Ammon's horn (tissue), 1 donor: ENCODE measurements at regions not wholly inside any gene's neighbourhood (a gene's known extent, or its start where the extent isn't known, plus 50 kb on each side); places are given as distances from the start of the nearest gene placed in this dataset.
"Not testable (repeated sequence)": the region's sequence is repeated elsewhere in the genome, so short reads cannot be mapped to it uniquely, and the experiment has no call there.

ENCODE experiments used
- DNase-seq: peaks from one replicate; pipeline ENCODE4 v3.0.0-alpha.2; 2016; ENCODE audit warnings: low spot score

DNA sequence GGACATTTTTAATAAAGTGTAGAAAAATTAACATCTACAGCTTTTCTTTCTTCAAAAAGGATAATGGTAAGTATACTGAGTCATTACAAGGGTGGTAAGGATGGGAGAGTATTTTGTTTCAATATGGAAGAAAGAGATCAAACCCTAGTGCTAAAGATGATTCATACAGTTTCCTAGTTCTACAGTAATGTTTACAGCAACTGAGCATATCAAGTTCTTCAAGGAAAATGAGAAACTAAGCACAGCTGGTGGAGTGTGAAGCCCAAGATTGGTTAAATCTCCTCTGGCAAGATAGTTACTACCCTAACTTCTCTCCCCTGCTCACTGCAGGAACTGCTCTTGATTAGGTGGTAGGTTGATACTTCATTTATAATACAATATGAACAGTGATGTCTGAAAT, 467.5 kb downstream of the XIRP2 start:
- no peak for DNase-seq

DNA sequence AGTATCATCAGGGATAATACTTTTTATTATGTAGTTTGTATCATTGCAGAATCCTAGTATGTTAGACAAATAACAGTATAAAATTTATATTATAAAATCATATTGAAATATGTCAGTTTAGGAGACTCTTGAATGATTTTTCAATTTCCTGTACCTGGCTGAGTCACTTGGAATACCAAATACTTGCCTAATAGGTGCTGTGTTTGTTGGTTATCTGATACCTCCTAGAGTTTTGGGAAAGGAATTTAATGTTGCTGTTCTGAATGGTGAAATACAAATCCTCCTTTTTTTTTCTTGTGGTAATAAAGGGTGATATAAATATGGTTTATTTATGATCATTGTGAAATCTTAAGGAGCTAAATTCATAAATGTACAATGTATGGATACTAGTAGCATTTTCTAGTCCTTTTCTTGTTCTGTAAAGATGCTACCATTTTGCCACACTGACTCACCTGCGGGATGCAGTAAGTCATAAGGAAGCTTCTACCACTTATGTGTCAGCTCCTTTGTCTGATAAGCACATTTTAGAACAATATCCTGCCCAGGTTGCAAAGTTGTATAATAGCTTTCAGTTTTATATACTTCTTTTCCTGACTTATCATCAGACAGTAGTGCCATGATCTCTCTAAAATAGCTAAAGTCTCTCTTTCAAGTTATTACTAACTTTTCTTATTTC, 465.5 kb downstream of the XIRP2 start:
- no peak for DNase-seq

DNA sequence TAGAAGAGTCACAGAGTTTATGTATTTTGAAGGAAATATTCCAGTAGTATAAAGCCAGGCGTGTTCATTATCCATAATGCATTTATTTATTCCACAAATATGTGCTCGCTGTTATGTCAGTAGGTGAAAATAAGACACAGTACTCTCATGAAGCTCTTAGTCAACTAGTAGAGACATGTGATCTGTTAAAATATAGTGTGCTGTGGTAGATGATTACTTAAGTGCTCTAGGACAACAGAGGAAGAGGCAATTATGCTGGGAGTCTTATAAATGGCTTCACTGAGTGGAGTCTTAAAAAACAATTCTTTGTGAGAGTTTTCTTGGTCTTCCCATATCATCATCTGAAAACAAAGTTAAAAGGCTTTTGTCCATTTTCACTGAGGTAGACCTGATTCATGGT, 457.3 kb downstream of the XIRP2 start:
- no peak for DNase-seq

DNA sequence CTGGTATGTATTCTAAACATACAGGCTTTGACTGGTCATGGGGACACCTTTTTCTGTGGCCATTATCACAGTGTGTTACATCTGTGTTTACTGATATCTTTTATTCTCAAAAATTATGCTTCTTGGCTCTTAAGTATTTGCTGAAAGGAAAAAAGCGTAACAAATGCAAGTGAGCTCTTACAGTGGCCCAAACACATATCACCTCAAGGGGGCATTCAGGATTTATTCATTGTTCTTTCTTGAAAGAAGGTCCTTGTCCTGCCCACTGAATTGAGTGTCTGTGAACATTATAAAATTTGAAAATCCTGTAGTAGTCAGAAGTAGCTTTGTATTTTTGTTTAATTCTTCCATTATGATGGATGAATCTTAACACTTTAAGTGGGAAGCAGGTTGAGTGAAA, 454.5 kb downstream of the XIRP2 start:
- DNase-seq = no peak

DNA sequence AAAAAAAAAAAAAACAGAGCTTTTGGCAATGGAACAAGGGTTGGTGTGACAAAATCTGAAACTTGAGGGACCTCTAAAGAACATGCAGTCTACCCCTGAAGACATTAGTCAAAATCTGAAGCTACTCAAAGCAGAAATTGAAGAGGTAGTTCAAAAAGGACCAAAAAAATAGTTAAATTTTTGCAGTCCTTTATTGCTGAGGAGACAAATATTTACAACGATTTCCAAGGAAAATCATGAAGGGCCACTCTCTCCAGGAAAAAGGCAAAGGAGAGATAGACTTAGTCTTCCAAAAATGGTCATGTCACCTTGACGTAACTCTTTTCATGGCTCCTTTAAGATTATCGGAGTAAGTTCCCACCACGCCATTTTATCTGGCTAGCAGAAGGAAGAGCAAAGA, 452.0 kb downstream of the XIRP2 start:
- DNase-seq = no peak

DNA sequence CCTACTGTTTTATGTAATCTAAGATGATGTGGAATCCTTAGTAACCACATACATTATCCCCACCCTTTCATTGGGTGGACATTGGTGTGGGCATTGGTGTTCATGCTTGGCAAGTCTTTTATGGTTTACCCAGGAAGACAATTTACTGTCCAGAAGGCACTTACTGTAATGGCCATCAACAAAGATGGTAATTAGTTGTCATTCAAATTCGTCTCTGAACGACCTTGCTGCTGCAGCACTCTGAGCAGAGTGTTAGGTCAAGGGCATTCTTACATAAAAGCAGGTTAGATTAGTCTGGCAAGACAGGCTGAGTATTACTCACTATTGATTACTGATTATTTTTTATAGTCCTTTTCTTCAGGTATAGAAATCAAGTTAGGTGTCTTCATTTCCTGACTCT, 447.9 kb downstream of the XIRP2 start:
- DNase-seq = no peak

DNA sequence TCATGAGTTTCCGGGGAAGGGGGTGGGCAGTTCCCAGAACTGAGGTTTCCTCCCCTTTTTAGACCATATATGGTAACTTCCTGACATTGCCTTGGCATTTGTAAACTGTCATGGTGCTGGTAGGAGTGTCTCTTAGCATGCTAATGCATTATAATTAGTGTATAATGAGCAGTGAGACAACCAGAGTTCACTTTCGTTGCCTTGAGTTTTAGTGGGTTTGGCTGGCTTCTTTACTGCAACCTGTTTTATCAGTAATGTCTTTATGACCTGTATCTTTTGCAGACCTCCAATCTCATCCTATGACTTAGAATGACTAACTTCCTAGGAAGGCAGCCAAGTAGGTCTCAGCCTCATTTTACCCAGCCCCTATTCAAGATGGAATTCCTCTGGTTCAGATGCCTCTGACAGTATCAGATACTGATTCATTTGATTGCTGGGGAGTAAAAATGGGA, 447.3 kb downstream of the XIRP2 start:
- no peak for DNase-seq

DNA sequence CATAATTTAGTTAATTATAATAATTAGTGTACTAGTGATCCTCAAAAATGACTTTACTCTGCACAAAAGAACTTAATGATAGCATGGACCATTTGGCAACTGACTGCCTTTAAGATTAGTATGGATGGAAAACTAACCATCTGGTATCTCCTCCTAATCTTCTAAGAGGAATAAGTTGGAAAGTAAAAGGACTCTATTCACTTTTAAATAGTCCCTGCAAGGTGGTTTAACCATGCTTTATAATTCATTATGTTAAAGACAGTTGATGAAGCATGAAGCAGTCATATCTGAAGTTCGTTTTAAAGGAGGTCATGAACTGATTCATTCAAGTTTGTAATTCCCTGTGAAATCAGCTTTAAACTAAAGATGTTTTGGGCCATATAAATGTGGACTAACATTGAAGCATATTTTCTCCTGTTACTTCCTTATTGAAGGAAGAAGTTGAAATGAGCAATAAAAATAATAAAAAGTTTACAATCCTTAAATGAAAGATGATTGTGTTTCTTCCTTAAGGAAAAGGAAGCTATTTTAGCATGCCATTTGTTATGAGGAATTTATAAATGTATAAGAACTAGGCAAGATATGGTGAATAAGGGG, 446.0 kb downstream of the XIRP2 start:
- no peak for DNase-seq

DNA sequence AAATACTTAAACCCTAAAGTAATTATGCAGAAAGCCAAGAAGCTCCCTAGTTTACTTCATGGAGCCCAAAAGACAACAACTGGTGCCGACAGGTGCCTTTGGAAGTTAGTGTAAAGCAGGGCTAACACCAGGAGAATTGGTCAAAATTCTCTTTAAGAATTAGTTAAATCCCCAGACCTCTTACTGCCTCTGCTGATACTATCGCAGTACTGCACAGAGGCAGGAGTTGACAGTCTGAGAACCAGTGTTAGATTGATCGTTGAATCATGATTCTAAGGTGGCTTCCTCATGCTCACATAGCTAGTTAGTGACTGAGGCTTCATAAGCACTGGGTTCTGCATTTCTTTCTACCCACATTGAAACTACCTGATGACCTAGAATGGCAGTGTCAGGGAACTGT, 445.0 kb downstream of the XIRP2 start:
- no peak for DNase-seq

DNA sequence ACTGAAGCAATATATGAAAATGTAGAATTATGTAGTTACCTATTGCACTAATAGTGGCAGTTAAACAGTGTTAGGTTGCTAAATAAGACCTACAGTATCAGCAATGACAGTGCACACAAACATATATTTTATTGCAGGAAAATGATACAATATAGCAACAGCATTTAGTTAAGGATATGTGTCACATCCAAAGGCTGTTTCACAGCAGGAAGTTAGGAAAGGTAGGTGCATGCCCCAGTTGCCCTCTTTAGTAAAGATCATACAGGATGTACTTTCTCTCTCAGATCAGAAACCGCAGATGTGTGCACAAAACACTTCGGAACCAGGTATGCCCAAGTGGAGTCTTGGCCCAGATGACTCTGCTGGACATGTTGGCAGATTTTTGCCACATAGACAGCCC, 444.1 kb downstream of the XIRP2 start:
- no peak for DNase-seq

DNA sequence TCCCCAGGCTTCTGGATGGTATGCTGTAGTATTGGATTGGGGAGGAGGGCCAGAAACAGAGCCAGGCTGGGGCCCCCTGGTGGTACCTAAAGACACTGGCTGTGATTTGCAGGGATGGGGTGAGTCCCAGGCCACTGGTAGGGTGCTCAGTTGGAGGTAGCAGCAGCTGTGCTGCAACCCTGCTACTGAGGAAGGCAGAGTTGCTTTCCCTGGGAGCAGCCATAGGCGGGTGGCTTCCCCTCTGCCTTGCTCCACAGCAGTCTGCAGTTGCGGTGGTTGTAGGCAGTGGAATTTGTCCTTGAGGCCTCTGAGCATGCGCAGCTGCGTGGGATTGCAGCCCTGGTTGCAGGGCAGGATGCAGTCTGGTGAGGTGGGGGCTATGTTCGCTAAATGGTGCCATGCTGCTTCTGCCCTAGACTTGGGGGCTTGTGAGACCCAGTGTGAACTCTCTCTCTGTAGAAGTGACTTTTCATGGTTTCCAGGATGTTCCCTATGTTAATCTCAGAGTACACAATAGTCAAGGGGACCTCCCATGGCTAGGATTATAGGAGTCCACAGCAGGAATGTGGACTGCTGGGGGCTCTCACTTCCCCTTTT, 443.5 kb downstream of the XIRP2 start:
- DNase-seq = no peak

DNA sequence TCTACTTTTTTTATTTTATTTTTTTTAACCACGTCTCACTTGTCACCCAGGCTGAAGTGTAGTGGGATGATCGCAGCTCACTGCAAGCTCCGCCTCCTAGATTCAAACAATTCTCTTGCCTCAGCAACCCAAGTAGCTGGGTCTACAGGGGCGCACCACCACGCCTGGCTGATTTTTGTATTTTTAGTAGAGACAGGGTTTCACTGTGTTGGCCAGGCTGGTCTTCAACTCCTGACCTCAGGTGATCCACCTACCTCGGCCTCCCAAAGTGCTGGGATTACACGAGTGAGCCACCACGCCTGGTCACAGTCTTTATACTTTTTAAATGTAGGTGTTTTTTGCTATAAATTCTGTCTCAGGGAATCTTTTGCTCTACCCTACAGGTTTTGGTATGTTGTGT, 440.5 kb downstream of the XIRP2 start:
- DNase-seq = not testable (repeated sequence)

DNA sequence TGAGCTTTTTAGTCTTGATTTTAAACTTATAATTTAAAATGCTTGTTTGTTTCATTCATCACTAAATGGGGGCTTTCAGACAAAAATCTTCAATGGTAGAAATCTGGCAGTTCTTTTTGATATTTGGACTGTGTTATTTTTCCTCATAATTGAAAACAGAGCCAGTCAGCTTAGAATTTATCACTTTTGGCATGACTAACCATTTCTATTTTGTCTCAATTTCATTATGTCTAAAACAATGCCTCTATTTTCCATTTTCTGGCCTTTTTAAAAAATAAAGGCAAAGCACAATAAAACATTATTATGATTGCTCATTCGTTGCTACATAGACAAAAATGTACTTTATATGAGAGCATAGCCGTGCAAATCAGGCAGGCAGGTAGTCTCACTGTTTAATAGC, 434.5 kb downstream of the XIRP2 start:
- DNase-seq = no peak

DNA sequence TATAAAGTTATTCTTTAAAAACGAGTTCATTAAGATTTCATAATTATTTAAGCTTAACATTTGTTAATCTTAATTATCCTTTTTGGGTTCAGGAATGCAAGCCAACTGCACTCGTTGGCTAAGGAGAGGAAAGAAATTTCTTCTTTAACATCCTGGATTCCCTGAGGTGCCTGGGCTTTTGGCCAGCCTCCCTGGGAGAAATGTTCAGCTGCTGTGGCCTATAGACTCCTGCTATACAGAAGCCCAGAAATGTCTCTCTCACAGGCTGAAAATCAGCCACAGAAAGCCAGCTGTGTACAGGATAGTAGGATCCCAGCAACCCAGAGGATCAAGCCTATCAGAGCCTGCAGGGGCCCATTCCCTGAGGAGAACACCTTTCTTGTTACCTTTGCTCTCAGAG, 430.3 kb downstream of the XIRP2 start:
- no peak for DNase-seq

DNA sequence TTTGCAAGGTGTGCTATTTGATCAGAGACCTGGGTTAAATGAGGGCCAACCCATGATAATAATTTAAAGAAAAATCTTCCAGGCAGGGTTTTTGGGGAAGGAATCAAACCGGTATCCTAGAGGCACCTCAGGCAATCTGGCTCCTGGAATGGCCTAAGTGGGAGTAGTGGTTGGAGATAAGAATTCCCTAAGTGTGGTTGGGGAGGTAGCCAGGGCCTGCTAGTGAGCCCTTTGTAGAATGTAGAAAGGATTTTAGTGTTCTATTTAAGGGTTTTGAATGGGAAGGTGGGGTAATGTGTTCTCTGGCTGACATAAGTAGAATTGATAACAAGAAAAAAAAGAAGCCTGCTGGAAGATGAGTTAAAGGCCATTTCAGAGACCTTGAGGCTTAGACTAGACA, 422.2 kb downstream of the XIRP2 start:
- no peak for DNase-seq
